ENCODE measurements at regions not wholly inside any gene's neighbourhood (a gene's known extent, or its start where the extent isn't known, plus 50 kb on each side); places are given as distances from the start of the nearest gene placed in this dataset.

DNA sequence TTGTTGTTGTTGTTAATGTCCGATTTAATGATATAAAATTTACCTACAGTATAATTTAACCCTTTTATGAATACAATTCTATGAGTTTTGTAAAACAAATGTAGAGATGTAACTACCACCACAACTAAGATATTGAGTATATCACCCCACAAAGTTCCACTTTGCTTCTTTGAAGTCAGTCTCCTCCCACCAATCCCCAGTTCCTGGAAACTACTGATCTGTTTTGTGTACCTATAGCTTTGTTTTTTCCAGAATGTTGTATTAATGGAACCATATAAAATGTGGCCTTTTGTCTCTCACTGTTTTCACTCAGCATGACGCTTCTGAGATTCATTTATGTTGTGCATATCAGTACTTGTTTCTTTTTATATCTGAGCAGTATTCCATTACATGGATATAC, 52.3 kb upstream of the FAM9C start:
- no peak for DNase-seq

DNA sequence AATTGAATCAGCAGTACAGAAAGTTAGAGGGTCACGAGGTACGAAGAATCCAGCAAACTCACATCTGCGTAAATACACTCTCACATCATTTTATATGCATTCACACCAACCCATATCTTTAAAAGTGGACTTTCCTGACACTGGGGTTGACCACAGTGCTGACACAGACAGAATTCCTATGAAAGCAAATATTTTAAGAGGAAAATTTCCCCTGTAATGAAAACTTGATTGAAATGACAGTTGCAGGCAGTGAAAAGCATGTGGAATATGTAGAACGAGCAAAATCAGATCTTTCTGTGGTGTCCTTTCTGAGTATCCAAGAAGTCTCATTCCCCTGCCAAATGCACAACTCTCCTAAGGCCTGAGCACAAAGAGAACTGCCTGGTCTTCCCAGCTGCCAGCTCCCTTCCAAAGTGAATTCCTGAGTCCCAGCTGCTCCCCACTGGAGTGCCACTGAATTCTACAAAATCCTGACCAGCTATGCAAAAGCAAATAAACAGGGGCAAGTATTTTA, 50.5 kb upstream of the FAM9C start:
- DNase-seq: no peak

DNA sequence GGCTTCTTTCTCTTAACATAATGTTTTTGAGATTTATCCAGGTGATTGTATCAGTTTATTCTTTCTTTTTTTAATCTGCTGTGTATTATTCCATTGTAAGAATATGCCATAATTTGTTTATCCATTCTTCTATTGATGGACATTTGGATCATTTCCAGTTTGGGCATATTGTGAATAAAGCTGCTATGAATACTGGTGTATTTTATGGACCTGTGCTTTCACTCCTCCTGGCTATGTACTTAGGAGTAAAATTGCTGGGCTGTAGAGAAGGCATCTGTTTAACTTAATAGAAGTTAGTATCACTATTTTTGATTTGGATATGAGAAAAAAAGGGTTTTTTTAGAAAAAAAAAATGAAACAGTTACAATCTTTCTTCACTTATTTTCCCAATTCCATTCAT, 50.0 kb upstream of the FAM9C start:
- no peak for DNase-seq

Measured in DMS79 (cell line).